ENCODE measurements at regions not wholly inside any gene's neighbourhood (a gene's known extent, or its start where the extent isn't known, plus 50 kb on each side); places are given as distances from the start of the nearest gene placed in this dataset.

GRCh38 chr18:8984131-8984721, 118.3 kb upstream of the NDUFV2 start:
- ATAC-seq: no peak
- H3K9me3 ChIP-seq: no peaks in the 10 kb centered on the region
- 82 to 83% methylated on average over 4 of the region's 4 CpGs for WGBS, 2 donors
- DNase-seq: no peak
- intact Hi-C loops (cut with DNase I): loop anchor here in 2 of 10 donors (5.0 to 10.0 kb wide), 2 partner anchors 71 to 292 kb away; no protein-coding TSS in a partner anchor
- H3K36me3 ChIP-seq: no peaks in the 10 kb centered on the region
- peaks cover 0 to 4% (median 0%) of the 10 kb centered on the region in 9 donors for H3K4me1 ChIP-seq
- no peak overlapping the region for H3K27ac ChIP-seq
- H3K27me3 ChIP-seq: no peaks in the 10 kb centered on the region
- H3K4me3 ChIP-seq: no peak overlapping the region
- TF ChIP-seq CTCF (IDR thresholded peaks at IDR 0.05): no peak

GRCh38 chr18:8987241-8987640, 115.3 kb upstream of the NDUFV2 start:
- no peaks in the 10 kb centered on the region for H3K9me3 ChIP-seq
- 68 to 79% methylated on average over 6 of the region's 6 CpGs for WGBS, 2 donors
- no peak overlapping the region for H3K4me3 ChIP-seq
- H3K27ac ChIP-seq: no peak overlapping the region
- ATAC-seq (no peak), DNase-seq (no peak)
- H3K27me3 ChIP-seq: no peaks in the 10 kb centered on the region
- H3K36me3 ChIP-seq: no peaks in the 10 kb centered on the region
- intact Hi-C loops (cut with DNase I): loop anchor here in 7 of 10 donors (2.0 to 10.0 kb wide), 7 partner anchors 68 to 335 kb away; no protein-coding TSS in a partner anchor
- TF ChIP-seq CTCF (IDR thresholded peaks at IDR 0.05): no peak
- H3K4me1 ChIP-seq: peaks cover 0 to 13% (median 0%) of the 10 kb centered on the region in 9 donors

GRCh38 chr18:8988260-8988871, 114.1 kb upstream of the NDUFV2 start:
- WGBS, 2 donors: 32 to 33% methylated on average over 10 of the region's 10 CpGs
- ATAC-seq (peak; percentile 58 to 86 (median 78)), DNase-seq (peak; percentile 28 to 38)
- Histone ChIP-seq H3K4me3 (no peak overlapping the region), H3K9me3 (no peaks in the 10 kb centered on the region), H3K4me1 (peaks cover 0 to 13% (median 0%) of the 10 kb centered on the region in 9 donors), H3K36me3 (no peaks in the 10 kb centered on the region), H3K27ac (no peak overlapping the region), H3K27me3 (no peaks in the 10 kb centered on the region)
- TF ChIP-seq CTCF (IDR thresholded peaks at IDR 0.05): peak; percentile 39 to 83 (median 73)
- intact Hi-C loops (cut with DNase I): loop anchor here (1.0 to 10.0 kb wide), 10 partner anchors 66 to 336 kb away; no protein-coding TSS in a partner anchor

GRCh38 chr18:8989017-8989416, 113.5 kb upstream of the NDUFV2 start:
- ATAC-seq (no peak), DNase-seq (no peak)
- Histone ChIP-seq H3K9me3 (no peaks in the 10 kb centered on the region), H3K4me1 (peaks cover 0 to 13% (median 0%) of the 10 kb centered on the region in 9 donors), H3K27me3 (no peaks in the 10 kb centered on the region), H3K27ac (no peak overlapping the region), H3K4me3 (no peak overlapping the region), H3K36me3 (no peaks in the 10 kb centered on the region)
- intact Hi-C loops (cut with DNase I): loop anchor here in 9 of 10 donors (2.0 to 10.0 kb wide), 8 partner anchors 66 to 337 kb away; no protein-coding TSS in a partner anchor
- WGBS, 2 donors: 69 to 78% methylated on average over 5 of the region's 5 CpGs
- no peak for TF ChIP-seq CTCF (IDR thresholded peaks at IDR 0.05)

Data from heart right ventricle (tissue), 16 donors.